ENCODE measurements at regions not wholly inside any gene's neighbourhood (a gene's known extent, or its start where the extent isn't known, plus 50 kb on each side); places are given as distances from the start of the nearest gene placed in this dataset.

GRCh38 chrX:16488959-16489358 lies 161.0 kb upstream of the S100G start:
- Mint-ChIP-seq H3K9me3 (peaks cover 7% of the 10 kb centered on the region), H3K27ac (no peak overlapping the region), H3K4me3 (no peak overlapping the region), H3K36me3 (peaks cover 7% of the 10 kb centered on the region), H3K27me3 (no peaks in the 10 kb centered on the region), H3K4me1 (ENCODE audit: unreplicated experiment) (no peaks in the 10 kb centered on the region)
- DNase-seq (ENCODE audit: extremely low spot score, unreplicated experiment) = no peak
- TF ChIP-seq CTCF (conservative IDR thresholded peaks at IDR 0.05) = no peak

- DNase-seq (ENCODE audit: extremely low spot score, unreplicated experiment) = no peak
- no peak for TF ChIP-seq CTCF (conservative IDR thresholded peaks at IDR 0.05)
- Mint-ChIP-seq H3K36me3 (peaks cover 7% of the 10 kb centered on the region), H3K4me3 (no peak overlapping the region), H3K27me3 (no peaks in the 10 kb centered on the region), H3K9me3 (peaks cover 15% of the 10 kb centered on the region), H3K27ac (no peak overlapping the region), H3K4me1 (ENCODE audit: unreplicated experiment) (no peaks in the 10 kb centered on the region)
These were observed 158.5 kb upstream of the S100G start for GRCh38 chrX:16491461-16491860.

GRCh38 chrX:16496175-16496574 lies 153.8 kb upstream of the S100G start:
- H3K36me3 Mint-ChIP-seq = peaks cover 7% of the 10 kb centered on the region

GRCh38 chrX:16511796-16512776 lies 137.9 kb upstream of the S100G start:
- no peak for DNase-seq (ENCODE audit: extremely low spot score, unreplicated experiment)
- Mint-ChIP-seq H3K4me1 (ENCODE audit: unreplicated experiment) (peaks cover 23% of the 10 kb centered on the region), H3K9me3 (peaks cover 3% of the 10 kb centered on the region), H3K4me3 (peak overlapping the region; percentile 85), H3K36me3 (no peaks in the 10 kb centered on the region), H3K27ac (peak overlapping the region; percentile 68), H3K27me3 (no peaks in the 10 kb centered on the region)
- TF ChIP-seq CTCF (conservative IDR thresholded peaks at IDR 0.05) = no peak

More at GRCh38 chrX:16496175-16496574, 153.8 kb upstream of the S100G start:
- Mint-ChIP-seq H3K9me3 (peaks cover 15% of the 10 kb centered on the region), H3K27me3 (no peaks in the 10 kb centered on the region), H3K4me1 (ENCODE audit: unreplicated experiment) (no peaks in the 10 kb centered on the region), H3K4me3 (no peak overlapping the region), H3K27ac (no peak overlapping the region)
- no peak for TF ChIP-seq CTCF (conservative IDR thresholded peaks at IDR 0.05)
- DNase-seq (ENCODE audit: extremely low spot score, unreplicated experiment) = no peak

- H3K36me3 Mint-ChIP-seq = peaks cover 4% of the 10 kb centered on the region
- no peaks in the 10 kb centered on the region for H3K9me3 Mint-ChIP-seq
- H3K27ac Mint-ChIP-seq = no peak overlapping the region
- H3K4me3 Mint-ChIP-seq = no peak overlapping the region
- no peaks in the 10 kb centered on the region for H3K27me3 Mint-ChIP-seq
- TF ChIP-seq CTCF (conservative IDR thresholded peaks at IDR 0.05) = no peak
- peaks cover 23% of the 10 kb centered on the region for H3K4me1 Mint-ChIP-seq (ENCODE audit: unreplicated experiment)
- DNase-seq (ENCODE audit: extremely low spot score, unreplicated experiment) = no peak
These were observed 133.6 kb upstream of the S100G start for GRCh38 chrX:16516232-16516876.

Data from type B pancreatic cell (in vitro differentiated cells).